ENCODE measurements at regions not wholly inside any gene's neighbourhood (a gene's known extent, or its start where the extent isn't known, plus 50 kb on each side); places are given as distances from the start of the nearest gene placed in this dataset.

GRCh38 chr5:136768457-136768856 lies 403.1 kb upstream of the TRPC7 start:
- no peaks in the 10 kb centered on the region for H3K9me3 ChIP-seq (ENCODE audit: control insufficient read depth, insufficient read depth, low read depth, low read length)
- no peaks in the 10 kb centered on the region for H3K4me1 ChIP-seq (ENCODE audit: control insufficient read depth, extremely low read depth, insufficient read depth, low read length)
- H3K27ac ChIP-seq (ENCODE audit: insufficient read depth, low read length) = no peak overlapping the region
- no peak overlapping the region for H3K4me2 ChIP-seq (ENCODE audit: extremely low read depth, insufficient read depth, low read length)
- no peak for DNase-seq (ENCODE audit: low read depth in 2 of 2)
- H3K36me3 ChIP-seq (ENCODE audit: control insufficient read depth, insufficient read depth, low read length) = no peaks in the 10 kb centered on the region
- H3K4me3 ChIP-seq (replicated peaks in 1 of 4; ENCODE audit: control extremely low read depth in 1 of 4, insufficient read depth in 1 of 4, low read depth in 3 of 4, low read length in 4 of 4) = no peak overlapping the region
- H3K27me3 ChIP-seq (ENCODE audit: control insufficient read depth, insufficient read depth, low read length) = no peaks in the 10 kb centered on the region
- no peak overlapping the region for H3K9ac ChIP-seq (ENCODE audit: insufficient read depth, low read length)
- H2AFZ ChIP-seq (ENCODE audit: low read length) = no peak overlapping the region
- H4K20me1 ChIP-seq (ENCODE audit: control insufficient read depth, extremely low read depth, insufficient read depth, low read length) = no peaks in the 10 kb centered on the region
- TF ChIP-seq EZH2 (IDR thresholded peaks at IDR 0.05; ENCODE audit: low read length, missing control alignments) (no peak), CTCF (conservative IDR thresholded peaks at IDR 0.05 in 1 of 2, IDR thresholded peaks at IDR 0.05 in 1 of 2; ENCODE audit: low read depth in 1 of 2, low read length in 2 of 2) (no peak)
- H3K79me2 ChIP-seq (ENCODE audit: control insufficient read depth, insufficient read depth, low read length) = no peaks in the 10 kb centered on the region

- DNase-seq (ENCODE audit: low read depth in 2 of 2) = no peak
- no peak for TF ChIP-seq CTCF (conservative IDR thresholded peaks at IDR 0.05 in 1 of 2, IDR thresholded peaks at IDR 0.05 in 1 of 2; ENCODE audit: low read depth in 1 of 2, low read length in 2 of 2)
- TF ChIP-seq EZH2 (IDR thresholded peaks at IDR 0.05; ENCODE audit: low read length, missing control alignments) = no peak
- no peaks in the 10 kb centered on the region for H4K20me1 ChIP-seq (ENCODE audit: control insufficient read depth, extremely low read depth, insufficient read depth, low read length)
These were observed 401.1 kb upstream of the TRPC7 start for GRCh38 chr5:136766456-136766855.

GRCh38 chr5:136764601-136765000 lies 399.3 kb upstream of the TRPC7 start:
- Histone ChIP-seq H3K9ac (ENCODE audit: insufficient read depth, low read length) (no peak overlapping the region), H4K20me1 (ENCODE audit: control insufficient read depth, extremely low read depth, insufficient read depth, low read length) (no peaks in the 10 kb centered on the region), H3K36me3 (ENCODE audit: control insufficient read depth, insufficient read depth, low read length) (no peaks in the 10 kb centered on the region), H3K79me2 (ENCODE audit: control insufficient read depth, insufficient read depth, low read length) (no peaks in the 10 kb centered on the region), H2AFZ (ENCODE audit: low read length) (no peak overlapping the region), H3K4me2 (ENCODE audit: extremely low read depth, insufficient read depth, low read length) (no peak overlapping the region), H3K27ac (ENCODE audit: insufficient read depth, low read length) (no peak overlapping the region), H3K4me1 (ENCODE audit: control insufficient read depth, extremely low read depth, insufficient read depth, low read length) (no peaks in the 10 kb centered on the region), H3K9me3 (ENCODE audit: control insufficient read depth, insufficient read depth, low read depth, low read length) (no peaks in the 10 kb centered on the region), H3K27me3 (ENCODE audit: control insufficient read depth, insufficient read depth, low read length) (no peaks in the 10 kb centered on the region), H3K4me3 (replicated peaks in 1 of 4; ENCODE audit: control extremely low read depth in 1 of 4, insufficient read depth in 1 of 4, low read depth in 3 of 4, low read length in 4 of 4) (no peak overlapping the region)
- no peak for DNase-seq (ENCODE audit: low read depth in 2 of 2)
- no peak for TF ChIP-seq CTCF (conservative IDR thresholded peaks at IDR 0.05 in 1 of 2, IDR thresholded peaks at IDR 0.05 in 1 of 2; ENCODE audit: low read depth in 1 of 2, low read length in 2 of 2)
- TF ChIP-seq EZH2 (IDR thresholded peaks at IDR 0.05; ENCODE audit: low read length, missing control alignments) = no peak

More at GRCh38 chr5:136766456-136766855, 401.1 kb upstream of the TRPC7 start:
- H3K36me3 ChIP-seq (ENCODE audit: control insufficient read depth, insufficient read depth, low read length) = no peaks in the 10 kb centered on the region
- H2AFZ ChIP-seq (ENCODE audit: low read length) = no peak overlapping the region
- no peak overlapping the region for H3K9ac ChIP-seq (ENCODE audit: insufficient read depth, low read length)
- H3K79me2 ChIP-seq (ENCODE audit: control insufficient read depth, insufficient read depth, low read length) = no peaks in the 10 kb centered on the region
- no peak overlapping the region for H3K4me3 ChIP-seq (replicated peaks in 1 of 4; ENCODE audit: control extremely low read depth in 1 of 4, insufficient read depth in 1 of 4, low read depth in 3 of 4, low read length in 4 of 4)
- no peak overlapping the region for H3K4me2 ChIP-seq (ENCODE audit: extremely low read depth, insufficient read depth, low read length)
- H3K4me1 ChIP-seq (ENCODE audit: control insufficient read depth, extremely low read depth, insufficient read depth, low read length) = no peaks in the 10 kb centered on the region
- H3K9me3 ChIP-seq (ENCODE audit: control insufficient read depth, insufficient read depth, low read depth, low read length) = no peaks in the 10 kb centered on the region
- no peaks in the 10 kb centered on the region for H3K27me3 ChIP-seq (ENCODE audit: control insufficient read depth, insufficient read depth, low read length)
- no peak overlapping the region for H3K27ac ChIP-seq (ENCODE audit: insufficient read depth, low read length)
